ENCODE measurements at regions not wholly inside any gene's neighbourhood (a gene's known extent, or its start where the extent isn't known, plus 50 kb on each side); places are given as distances from the start of the nearest gene placed in this dataset.

DNA sequence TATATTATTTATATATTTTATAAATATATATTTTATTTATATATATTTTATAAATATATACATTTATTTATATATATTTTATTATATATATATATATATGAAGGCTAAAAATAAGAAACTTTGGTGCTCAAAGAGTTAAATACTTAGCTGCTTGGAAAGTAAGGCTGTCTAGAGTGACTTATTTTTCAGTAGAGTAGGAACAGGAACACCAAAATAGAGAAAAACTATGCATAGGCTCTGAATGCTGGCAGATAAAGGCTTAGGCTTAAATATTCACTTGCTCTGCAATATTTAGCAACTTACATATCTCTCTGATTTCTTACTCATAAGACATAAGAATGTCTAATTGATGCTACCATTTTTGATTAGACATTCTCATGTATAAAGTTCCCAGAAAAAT is 991.2 kb downstream of the VRK1 start:
- TF ChIP-seq POLR2A (IDR thresholded peaks at IDR 0.05; ENCODE audit: low read length), result no peak
- TF ChIP-seq GATA1 (IDR thresholded peaks at IDR 0.05; ENCODE audit: low read depth, low read length), result no peak

All from erythroblast (primary cell).